ENCODE measurements at regions not wholly inside any gene's neighbourhood (a gene's known extent, or its start where the extent isn't known, plus 50 kb on each side); places are given as distances from the start of the nearest gene placed in this dataset.

- CTCF ChIA-PET = no interaction called here
- TF ChIP-seq ZC3H11A (IDR thresholded peaks at IDR 0.05) = no peak
- no peak for TF ChIP-seq NFE2L2 (conservative IDR thresholded peaks at IDR 0.05; ENCODE audit: low read length)
- TF ChIP-seq PBX3 (IDR thresholded peaks at IDR 0.05) = no peak
- TF ChIP-seq ELK1 (IDR thresholded peaks at IDR 0.05; ENCODE audit: low read depth, low read length) = no peak
- no peak for TF ChIP-seq ATOH8 (CRISPR knock-in tag; IDR thresholded peaks at IDR 0.05; ENCODE audit: low read depth)
- TF ChIP-seq MAZ (IDR thresholded peaks at IDR 0.05; ENCODE audit: borderline replicate concordance, low read depth, low read length) = no peak
- TF ChIP-seq REST (IDR thresholded peaks at IDR 0.05) = no peak
- TF ChIP-seq SMC3 (IDR thresholded peaks at IDR 0.05) = no peak
- no peak for TF ChIP-seq ESRRA (IDR thresholded peaks at IDR 0.05; ENCODE audit: borderline replicate concordance, low read length)
- TF ChIP-seq TP53 (CRISPR knock-in tag; IDR thresholded peaks at IDR 0.05) = no peak
- TF ChIP-seq MAX (IDR thresholded peaks at IDR 0.05) = no peak
- TF ChIP-seq HES2 (IDR thresholded peaks at IDR 0.05) = no peak
- TF ChIP-seq HEYL (CRISPR knock-in tag; IDR thresholded peaks at IDR 0.05) = no peak
- no peak for TF ChIP-seq JUNB (IDR thresholded peaks at IDR 0.05)
- TF ChIP-seq HDAC2 (IDR thresholded peaks at IDR 0.05) = no peak
- no peak for TF ChIP-seq HMGXB4 (CRISPR knock-in tag; IDR thresholded peaks at IDR 0.05; ENCODE audit: borderline replicate concordance)
- no peak for TF ChIP-seq CEBPB (IDR thresholded peaks at IDR 0.05)
- no peak for TF ChIP-seq ZNF302 (CRISPR knock-in tag; IDR thresholded peaks at IDR 0.05)
- POLR2A ChIA-PET = no interaction called here
- no peak overlapping the region for H3K27ac ChIP-seq
- ATAC-seq (no peak), FAIRE-seq (no peak), DNase-seq (ENCODE audit: low read depth in 1 of 2, low spot score in 1 of 2) (no peak)
- H3K4me2 ChIP-seq = no peak overlapping the region
- H3K9me3 ChIP-seq = no peaks in the 10 kb centered on the region
- no peak overlapping the region for H3K4me3 ChIP-seq
- no peaks in the 10 kb centered on the region for H3K4me1 ChIP-seq
- 2% methylated on average over 3 of the region's 3 CpGs for WGBS (ENCODE audit: missing lambda C conversion rate)
Observed at GRCh38 chr18:61039251-61039650, 294.0 kb upstream of the CDH20 start.

- Histone ChIP-seq H3K9me3 (no peaks in the 10 kb centered on the region), H3K4me2 (no peak overlapping the region), H3K4me1 (no peaks in the 10 kb centered on the region), H3K4me3 (no peak overlapping the region), H3K27ac (no peak overlapping the region)
- DNase-seq (ENCODE audit: low read depth in 1 of 2, low spot score in 1 of 2) = no peak
- no peak for TF ChIP-seq CHD4 (IDR thresholded peaks at IDR 0.05; ENCODE audit: borderline replicate concordance)
- no peak for TF ChIP-seq USF2 (IDR thresholded peaks at IDR 0.05)
- TF ChIP-seq ZSCAN20 (CRISPR knock-in tag; IDR thresholded peaks at IDR 0.05) = no peak
- TF ChIP-seq MAZ (IDR thresholded peaks at IDR 0.05; ENCODE audit: borderline replicate concordance, low read depth, low read length) = no peak
- no peak for TF ChIP-seq TP53 (CRISPR knock-in tag; IDR thresholded peaks at IDR 0.05)
- TF ChIP-seq HDAC2 (IDR thresholded peaks at IDR 0.05) = no peak
- ChIA-PET CTCF (no interaction called here), POLR2A (no interaction called here)
- WGBS (ENCODE audit: missing lambda C conversion rate) = 8% methylated on average over 5 of the region's 5 CpGs
- no peak for ATAC-seq
- no peak for FAIRE-seq
Observed at GRCh38 chr18:61047794-61048193, 285.4 kb upstream of the CDH20 start.
